Neural cell (in vitro differentiated cells): ENCODE measurements at regions not wholly inside any gene's neighbourhood (a gene's known extent, or its start where the extent isn't known, plus 50 kb on each side); places are given as distances from the start of the nearest gene placed in this dataset.

Experiments
- H2AFZ ChIP-seq: fragments of 200-600, 300-800 bp; sonication (generic), shearing (Covaris generic); 2 replicates; pipeline ENCODE4 v1.6.0; 2014; ENCODE audit warnings: low read depth, mild to moderate bottlenecking, antibody characterized with exemption, low read length, moderate library complexity
- H3F3A ChIP-seq: fragments of 200-600 bp; shearing (Covaris generic); 2 replicates; pipeline ENCODE4 v1.6.1; 2016; ENCODE audit warnings: mild to moderate bottlenecking, moderate library complexity, mixed read lengths, antibody characterized with exemption, low read length; ENCODE audit not compliant: insufficient read depth, poor library complexity, severe bottlenecking
- H3K27ac ChIP-seq: fragments of 200-600, 300-800 bp; sonication (generic), shearing (Covaris generic); 2 replicates; pipeline ENCODE4 v1.5.1; 2014; ENCODE audit warnings: mild to moderate bottlenecking, low read length, moderate library complexity
- H3K27me3 ChIP-seq: fragments of 300-800, 200-600 bp; sonication (generic), shearing (Covaris generic); 2 replicates; pipeline ENCODE4 v1.6.0; 2014; ENCODE audit warnings: mild to moderate bottlenecking, low read depth, low read length, moderate library complexity; ENCODE audit not compliant: insufficient read depth
- H3K36me3 ChIP-seq: fragments of 300-800, 200-600 bp; sonication (generic), shearing (Covaris generic); 2 replicates; pipeline ENCODE4 v1.5.1; 2014; ENCODE audit warnings: mild to moderate bottlenecking, antibody characterized with exemption, low read length, moderate library complexity; ENCODE audit not compliant: insufficient read depth
- H3K4me2 ChIP-seq: fragments of 300-800, 200-600 bp; sonication (generic), shearing (Covaris generic); 2 replicates; pipeline ENCODE4 v1.6.0; 2014; ENCODE audit warnings: mild to moderate bottlenecking, low read length
- H3K4me3 ChIP-seq: fragments of 300-800, 200-600 bp; sonication (generic), shearing (Covaris generic); 2 replicates; pipeline ENCODE4 v1.5.1; 2014; ENCODE audit warnings: mild to moderate bottlenecking, low read length, moderate library complexity
- H3K79me2 ChIP-seq: fragments of 200-600 bp; shearing (Covaris generic); replicated peaks from 2 replicates; pipeline ENCODE4 v1.6.0; 2014; ENCODE audit warnings: mild to moderate bottlenecking, low read length, moderate library complexity; ENCODE audit not compliant: insufficient read depth
- H3K9ac ChIP-seq: fragments of 300-800, 200-600 bp; sonication (generic), shearing (Covaris generic); 2 replicates; pipeline ENCODE4 v1.6.1; 2016; ENCODE audit warnings: mild to moderate bottlenecking, low read length, mixed read lengths
- H3K9me2 ChIP-seq: fragments of 200-600 bp; shearing (Covaris generic); 2 replicates; pipeline ENCODE4 v1.6.1; 2016; ENCODE audit warnings: mild to moderate bottlenecking, low read length, mixed read lengths; ENCODE audit not compliant: insufficient read depth
- H3K9me3 ChIP-seq: fragments of 200-600, 300-800 bp; sonication (generic), shearing (Covaris generic); 2 replicates; pipeline ENCODE4 v1.6.1; 2016; ENCODE audit warnings: mild to moderate bottlenecking, mixed run types, low read length, moderate library complexity, mixed read lengths
- H4K20me1 ChIP-seq: fragments of 200-600 bp; shearing (Covaris generic); 2 replicates; pipeline ENCODE4 v1.6.1; 2016; ENCODE audit warnings: mild to moderate bottlenecking, mixed run types; ENCODE audit not compliant: insufficient read depth
- EP300 ChIP-seq: fragments of 450-650 bp; conservative IDR thresholded peaks from 2 replicates; pipeline ENCODE4 v1.6.1; 2014; ENCODE audit warnings: antibody characterized with exemption, mild to moderate bottlenecking, moderate library complexity; ENCODE audit not compliant: poor library complexity, severe bottlenecking
- EZH2 ChIP-seq: fragments of 200-600, 300-800 bp; shearing (Covaris generic), sonication (generic); IDR thresholded peaks from 2 replicates; pipeline ENCODE4 v1.6.1; 2014; ENCODE audit warnings: antibody characterized with exemption, low read length, borderline replicate concordance, mild to moderate bottlenecking; ENCODE audit not compliant: insufficient read depth, poor library complexity, severe bottlenecking
- MXI1 ChIP-seq: fragments of 450-650 bp; conservative IDR thresholded peaks from 2 replicates; pipeline ENCODE4 v1.6.1; 2014; ENCODE audit warnings: antibody characterized with exemption, mild to moderate bottlenecking; ENCODE audit not compliant: poor library complexity, severe bottlenecking
- POLR2AphosphoS5 ChIP-seq: IDR thresholded peaks from 2 replicates; pipeline ENCODE4 v1.6.1; 2012
- RAD21 ChIP-seq: fragments of 450-650 bp; conservative IDR thresholded peaks from 2 replicates; pipeline ENCODE4 v1.6.1; 2014; ENCODE audit warnings: antibody characterized with exemption, mild to moderate bottlenecking, moderate library complexity
- REST ChIP-seq: IDR thresholded peaks from 2 replicates; pipeline ENCODE4 v1.6.1; 2012; ENCODE audit warnings: borderline replicate concordance
- SMC3 ChIP-seq: fragments of 450-650 bp; conservative IDR thresholded peaks from 2 replicates; pipeline ENCODE4 v1.6.1; 2014; ENCODE audit warnings: antibody characterized with exemption, mild to moderate bottlenecking, moderate library complexity; ENCODE audit not compliant: poor library complexity
- TAF1 ChIP-seq: IDR thresholded peaks from 2 replicates; pipeline ENCODE4 v1.6.1; 2012; ENCODE audit warnings: low read depth
- TF ChIP-seq, protein P1 (sequence below): fragments of 450-650 bp; IDR thresholded peaks from 2 replicates; pipeline ENCODE4 v1.5.1; 2014; ENCODE audit warnings: antibody characterized with exemption, mild to moderate bottlenecking, moderate library complexity; ENCODE audit not compliant: poor library complexity, severe bottlenecking

- no peaks in the 10 kb centered on the region for H3K27me3 ChIP-seq
- H2AFZ ChIP-seq: no peak overlapping the region
- peaks cover 7% of the 10 kb centered on the region for H3K79me2 ChIP-seq
- no peak overlapping the region for H3K4me3 ChIP-seq
- H3K4me2 ChIP-seq: no peak overlapping the region
- H3K9ac ChIP-seq: no peak overlapping the region
- H3K9me2 ChIP-seq: no peaks in the 10 kb centered on the region
- H3K9me3 ChIP-seq: peaks cover 9% of the 10 kb centered on the region
- TF ChIP-seq RAD21 (no peak), SMC3 (no peak), EZH2 (no peak), EP300 (no peak), MXI1 (no peak), TAF1 (no peak), REST (no peak), POLR2AphosphoS5 (no peak)
- TF ChIP-seq, protein P1, sequence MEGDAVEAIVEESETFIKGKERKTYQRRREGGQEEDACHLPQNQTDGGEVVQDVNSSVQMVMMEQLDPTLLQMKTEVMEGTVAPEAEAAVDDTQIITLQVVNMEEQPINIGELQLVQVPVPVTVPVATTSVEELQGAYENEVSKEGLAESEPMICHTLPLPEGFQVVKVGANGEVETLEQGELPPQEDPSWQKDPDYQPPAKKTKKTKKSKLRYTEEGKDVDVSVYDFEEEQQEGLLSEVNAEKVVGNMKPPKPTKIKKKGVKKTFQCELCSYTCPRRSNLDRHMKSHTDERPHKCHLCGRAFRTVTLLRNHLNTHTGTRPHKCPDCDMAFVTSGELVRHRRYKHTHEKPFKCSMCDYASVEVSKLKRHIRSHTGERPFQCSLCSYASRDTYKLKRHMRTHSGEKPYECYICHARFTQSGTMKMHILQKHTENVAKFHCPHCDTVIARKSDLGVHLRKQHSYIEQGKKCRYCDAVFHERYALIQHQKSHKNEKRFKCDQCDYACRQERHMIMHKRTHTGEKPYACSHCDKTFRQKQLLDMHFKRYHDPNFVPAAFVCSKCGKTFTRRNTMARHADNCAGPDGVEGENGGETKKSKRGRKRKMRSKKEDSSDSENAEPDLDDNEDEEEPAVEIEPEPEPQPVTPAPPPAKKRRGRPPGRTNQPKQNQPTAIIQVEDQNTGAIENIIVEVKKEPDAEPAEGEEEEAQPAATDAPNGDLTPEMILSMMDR: no peak
- H4K20me1 ChIP-seq: no peaks in the 10 kb centered on the region
- no peak overlapping the region for H3K27ac ChIP-seq
- H3F3A ChIP-seq: no peaks in the 10 kb centered on the region
- H3K36me3 ChIP-seq: peaks cover 15% of the 10 kb centered on the region
These were observed 115.8 kb upstream of the TMEM168 start for GRCh38 chr7:112905950-112906349.

DNA sequence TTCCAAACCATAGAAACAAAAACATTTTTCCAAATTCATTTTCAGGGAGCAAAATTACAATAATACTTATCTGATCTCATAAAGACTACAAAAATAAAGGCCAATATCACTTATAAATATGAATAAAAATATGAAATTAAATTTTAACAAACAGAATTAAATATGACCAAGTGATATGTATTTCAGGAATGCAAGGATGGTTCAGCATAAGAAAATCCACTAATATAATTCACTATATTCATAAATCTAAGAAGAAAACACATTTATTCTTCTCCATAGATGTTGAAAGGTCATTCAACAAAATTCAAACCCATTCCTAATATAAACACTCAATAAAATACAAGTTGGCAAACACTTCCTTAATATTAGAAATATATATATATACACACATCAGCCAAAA, 115.2 kb upstream of the TMEM168 start:
- Histone ChIP-seq H2AFZ (no peak overlapping the region), H3K9me3 (peaks cover 9% of the 10 kb centered on the region), H3K4me2 (no peak overlapping the region), H3K27ac (no peak overlapping the region), H4K20me1 (no peaks in the 10 kb centered on the region), H3K36me3 (peaks cover 10% of the 10 kb centered on the region), H3K4me3 (no peak overlapping the region), H3K27me3 (no peaks in the 10 kb centered on the region), H3K9me2 (no peaks in the 10 kb centered on the region), H3K9ac (no peak overlapping the region), H3K79me2 (peaks cover 10% of the 10 kb centered on the region), H3F3A (no peaks in the 10 kb centered on the region)
- no peak for TF ChIP-seq EP300
- TF ChIP-seq MXI1: no peak
- no peak for TF ChIP-seq TAF1
- no peak for TF ChIP-seq POLR2AphosphoS5
- TF ChIP-seq, protein P1: no peak
